ENCODE measurements at regions not wholly inside any gene's neighbourhood (a gene's known extent, or its start where the extent isn't known, plus 50 kb on each side); places are given as distances from the start of the nearest gene placed in this dataset.
"Not testable (repeated sequence)": the region's sequence is repeated elsewhere in the genome, so short reads cannot be mapped to it uniquely, and the experiment has no call there.

DNA sequence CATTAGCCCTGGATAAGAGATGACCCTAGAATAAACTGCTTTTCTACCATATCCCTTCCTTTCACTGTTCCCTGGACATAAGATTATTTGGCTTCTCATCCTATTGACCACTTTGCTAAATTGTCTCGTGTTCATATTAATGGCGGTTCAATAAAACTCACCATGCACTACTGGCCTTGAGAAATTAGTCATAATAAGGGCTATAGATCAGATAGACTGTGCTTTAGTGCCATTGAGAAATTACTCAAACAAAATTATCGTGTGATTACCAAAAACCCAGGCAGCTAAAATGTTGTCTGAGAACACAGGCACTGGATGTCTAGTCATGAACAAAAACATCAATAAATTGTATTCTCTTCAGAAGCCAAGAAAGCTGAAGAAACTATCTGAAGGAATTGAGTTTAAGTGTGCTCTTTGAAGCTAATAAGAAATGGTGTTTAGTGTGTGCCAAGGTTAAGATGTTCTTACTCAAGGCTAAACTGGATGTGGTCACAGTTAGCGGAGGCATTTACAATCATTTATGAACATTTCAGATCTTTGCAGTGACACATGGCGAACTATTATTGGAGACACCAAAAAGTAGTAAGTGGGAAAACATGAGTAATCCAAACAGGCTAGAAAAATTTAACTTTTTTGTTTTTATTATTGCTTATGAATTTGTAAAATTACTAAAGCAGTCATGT lies 460.4 kb upstream of the RORB start:
- no peaks in the 10 kb centered on the region for H3K36me3 Mint-ChIP-seq
- no peak for DNase-seq (ENCODE audit: low spot score in 2 of 2, unreplicated experiment in 2 of 2)

DNA sequence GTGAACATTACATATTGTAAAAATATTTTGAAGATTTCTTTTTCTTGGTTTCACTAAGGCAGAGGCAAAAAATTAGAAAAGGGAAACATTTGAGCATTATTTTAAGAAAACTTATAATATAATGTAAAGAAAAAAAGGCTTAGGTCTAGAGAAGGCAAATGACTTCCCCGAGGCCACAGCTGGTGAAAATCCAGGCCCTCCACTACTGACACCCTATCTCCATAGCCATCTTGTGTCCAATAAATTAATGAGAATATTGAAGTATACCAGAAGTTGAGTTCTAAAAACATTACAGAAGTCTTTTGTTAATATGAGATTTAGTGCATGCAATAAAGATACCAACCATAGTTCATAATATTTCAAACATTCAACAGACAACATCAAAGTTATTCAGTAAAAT lies 459.9 kb upstream of the RORB start:
- Mint-ChIP-seq H3K9me3 (no peaks in the 10 kb centered on the region), H3K36me3 (no peaks in the 10 kb centered on the region), H3K4me3 (no peak overlapping the region), H3K27ac (no peak overlapping the region), H3K4me1 (peaks cover 2% of the 10 kb centered on the region), H3K27me3 (ENCODE audit: low read depth) (no peaks in the 10 kb centered on the region)
- TF ChIP-seq, protein P1, sequence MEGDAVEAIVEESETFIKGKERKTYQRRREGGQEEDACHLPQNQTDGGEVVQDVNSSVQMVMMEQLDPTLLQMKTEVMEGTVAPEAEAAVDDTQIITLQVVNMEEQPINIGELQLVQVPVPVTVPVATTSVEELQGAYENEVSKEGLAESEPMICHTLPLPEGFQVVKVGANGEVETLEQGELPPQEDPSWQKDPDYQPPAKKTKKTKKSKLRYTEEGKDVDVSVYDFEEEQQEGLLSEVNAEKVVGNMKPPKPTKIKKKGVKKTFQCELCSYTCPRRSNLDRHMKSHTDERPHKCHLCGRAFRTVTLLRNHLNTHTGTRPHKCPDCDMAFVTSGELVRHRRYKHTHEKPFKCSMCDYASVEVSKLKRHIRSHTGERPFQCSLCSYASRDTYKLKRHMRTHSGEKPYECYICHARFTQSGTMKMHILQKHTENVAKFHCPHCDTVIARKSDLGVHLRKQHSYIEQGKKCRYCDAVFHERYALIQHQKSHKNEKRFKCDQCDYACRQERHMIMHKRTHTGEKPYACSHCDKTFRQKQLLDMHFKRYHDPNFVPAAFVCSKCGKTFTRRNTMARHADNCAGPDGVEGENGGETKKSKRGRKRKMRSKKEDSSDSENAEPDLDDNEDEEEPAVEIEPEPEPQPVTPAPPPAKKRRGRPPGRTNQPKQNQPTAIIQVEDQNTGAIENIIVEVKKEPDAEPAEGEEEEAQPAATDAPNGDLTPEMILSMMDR (IDR thresholded peaks at IDR 0.05; ENCODE audit: unreplicated experiment): no peak
- no peak for DNase-seq (ENCODE audit: low spot score in 2 of 2, unreplicated experiment in 2 of 2)

More for the DNA sequence above, 460.4 kb upstream of the RORB start:
- H3K9me3 Mint-ChIP-seq: no peaks in the 10 kb centered on the region
- H3K27ac Mint-ChIP-seq: no peak overlapping the region
- peaks cover 2% of the 10 kb centered on the region for H3K4me1 Mint-ChIP-seq
- TF ChIP-seq, protein P1 (IDR thresholded peaks at IDR 0.05; ENCODE audit: unreplicated experiment): no peak
- no peaks in the 10 kb centered on the region for H3K27me3 Mint-ChIP-seq (ENCODE audit: low read depth)
- no peak overlapping the region for H3K4me3 Mint-ChIP-seq

DNA sequence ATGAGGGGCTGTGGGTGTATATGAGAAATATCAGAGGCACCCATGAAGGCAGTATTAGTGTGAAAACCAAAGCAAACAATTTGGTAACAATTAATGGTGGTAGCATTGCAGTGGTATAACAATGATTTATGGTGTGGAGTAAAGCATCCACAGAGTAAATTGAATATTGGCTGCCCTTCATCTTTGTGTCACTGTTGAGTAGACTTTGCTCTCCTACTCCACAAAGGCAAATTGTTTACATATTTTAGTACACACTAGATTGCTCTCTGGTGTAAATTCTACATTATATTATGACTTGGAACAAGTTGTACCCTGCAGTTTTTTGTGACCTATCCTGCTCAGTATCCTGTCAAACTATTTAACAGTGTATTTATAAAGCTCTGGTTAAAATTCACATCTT lies 455.5 kb upstream of the RORB start:
- Mint-ChIP-seq H3K9me3 (peaks cover 4% of the 10 kb centered on the region), H3K27me3 (ENCODE audit: low read depth) (no peaks in the 10 kb centered on the region), H3K4me3 (no peak overlapping the region), H3K27ac (no peak overlapping the region), H3K4me1 (peaks cover 2% of the 10 kb centered on the region), H3K36me3 (no peaks in the 10 kb centered on the region)
- TF ChIP-seq, protein P1 (IDR thresholded peaks at IDR 0.05; ENCODE audit: unreplicated experiment): no peak
- no peak for DNase-seq (ENCODE audit: low spot score in 2 of 2, unreplicated experiment in 2 of 2)

DNA sequence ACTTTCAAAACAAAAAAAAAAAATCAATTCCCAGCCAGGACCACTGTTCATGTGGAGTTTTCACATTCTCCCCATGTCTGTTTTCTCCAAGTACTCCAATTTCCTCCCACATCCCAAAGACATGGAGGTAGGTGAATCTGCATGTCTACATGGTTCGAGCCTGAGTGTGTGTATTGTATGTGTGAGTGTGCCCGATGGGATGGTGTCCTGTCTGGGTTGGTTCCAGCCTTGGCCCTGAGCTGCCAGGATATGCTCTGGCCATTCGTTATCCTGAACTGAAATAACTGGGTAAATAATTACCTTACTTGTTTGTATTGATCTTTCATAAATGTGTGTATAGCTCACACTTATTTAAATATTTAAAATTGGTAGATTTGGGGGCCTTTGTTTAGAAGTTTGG lies 452.3 kb upstream of the RORB start:
- Mint-ChIP-seq H3K4me3 (no peak overlapping the region), H3K9me3 (peaks cover 4% of the 10 kb centered on the region), H3K36me3 (no peaks in the 10 kb centered on the region), H3K27me3 (ENCODE audit: low read depth) (no peaks in the 10 kb centered on the region), H3K27ac (no peak overlapping the region), H3K4me1 (no peaks in the 10 kb centered on the region)
- no peak for DNase-seq (ENCODE audit: low spot score in 2 of 2, unreplicated experiment in 2 of 2)
- TF ChIP-seq, protein P1 (IDR thresholded peaks at IDR 0.05; ENCODE audit: unreplicated experiment): no peak

DNA sequence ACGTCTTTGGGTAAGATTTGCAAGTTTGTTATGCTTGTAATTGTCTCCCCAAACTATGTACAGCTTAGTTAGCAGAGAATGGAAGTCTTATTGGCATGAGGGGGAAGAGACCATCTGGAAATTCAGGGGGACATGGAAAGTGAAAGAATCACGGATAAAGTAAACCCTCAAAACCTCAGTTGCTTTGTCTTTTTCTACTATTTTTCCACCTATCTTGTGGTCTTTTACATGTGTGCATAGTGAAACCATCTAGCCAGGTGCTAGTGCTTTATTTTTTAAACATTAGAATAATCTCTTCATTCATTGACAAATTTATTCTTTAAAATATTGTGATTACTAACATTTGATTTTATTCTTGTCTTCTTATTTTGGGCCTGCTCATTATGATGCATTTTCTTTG lies 441.1 kb upstream of the RORB start:
- H3K27ac Mint-ChIP-seq: no peak overlapping the region
- H3K36me3 Mint-ChIP-seq: no peaks in the 10 kb centered on the region

DNA sequence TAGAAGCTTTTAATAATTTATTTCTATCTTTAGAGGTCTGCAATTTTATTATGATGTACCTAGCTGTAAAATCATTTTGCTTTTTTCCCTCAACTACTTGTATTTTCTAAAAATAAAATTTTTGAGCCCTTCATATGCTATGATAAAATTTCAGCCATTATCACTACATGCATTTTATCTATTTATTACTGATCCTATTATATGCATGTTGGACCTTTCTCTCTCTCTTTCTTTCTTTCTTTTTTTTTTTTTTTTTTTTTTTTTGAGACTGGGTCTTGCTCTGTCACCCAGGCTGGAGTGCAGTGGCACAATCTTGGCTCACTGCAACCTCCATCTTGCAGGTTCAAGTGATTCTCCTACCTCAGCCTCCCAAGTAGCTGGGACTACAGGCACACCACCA lies 440.1 kb upstream of the RORB start:
- not testable (repeated sequence) for H3K27ac Mint-ChIP-seq; H3K4me1 Mint-ChIP-seq; DNase-seq (ENCODE audit: low spot score in 2 of 2, unreplicated experiment in 2 of 2); H3K27me3 Mint-ChIP-seq (ENCODE audit: low read depth); H3K4me3 Mint-ChIP-seq; H3K36me3 Mint-ChIP-seq
- H3K9me3 Mint-ChIP-seq: peaks cover 28% of the 10 kb centered on the region

More for the DNA sequence above, 441.1 kb upstream of the RORB start:
- DNase-seq (ENCODE audit: low spot score in 2 of 2, unreplicated experiment in 2 of 2): no peak
- Mint-ChIP-seq H3K27me3 (ENCODE audit: low read depth) (no peaks in the 10 kb centered on the region), H3K9me3 (peaks cover 28% of the 10 kb centered on the region), H3K4me1 (no peaks in the 10 kb centered on the region), H3K4me3 (no peak overlapping the region)
- TF ChIP-seq, protein P1 (IDR thresholded peaks at IDR 0.05; ENCODE audit: unreplicated experiment): no peak
